NCI-H82 (cell line): ENCODE measurements at regions not wholly inside any gene's neighbourhood (a gene's known extent, or its start where the extent isn't known, plus 50 kb on each side); places are given as distances from the start of the nearest gene placed in this dataset.

Experiments
- DNase-seq: peaks from one replicate; lab custom pipeline; 2025; lab: John Stamatoyannopoulos, UW

- no peak for DNase-seq
These were observed 186.2 kb downstream of the NEDD1 start for GRCh38 chr12:97093187-97093683.

GRCh38 chr12:97097734-97098133 is 190.7 kb downstream of the NEDD1 start:
- no peak for DNase-seq

GRCh38 chr12:97109441-97109840 is 202.4 kb downstream of the NEDD1 start:
- no peak for DNase-seq

- no peak for DNase-seq
These were observed 205.1 kb downstream of the NEDD1 start for GRCh38 chr12:97112136-97112535.

- peak; percentile 19 for DNase-seq
These were observed 211.8 kb downstream of the NEDD1 start for GRCh38 chr12:97118796-97119375.

GRCh38 chr12:97127061-97127460 is 220.0 kb downstream of the NEDD1 start:
- peak; percentile 78 for DNase-seq

- no peak for DNase-seq
These were observed 224.3 kb downstream of the NEDD1 start for GRCh38 chr12:97131220-97131981.

- DNase-seq: no peak
These were observed 225.2 kb downstream of the NEDD1 start for GRCh38 chr12:97132270-97132669.

GRCh38 chr12:97134495-97134894 is 227.4 kb downstream of the NEDD1 start:
- DNase-seq: peak; percentile 4

- DNase-seq: no peak
These were observed 233.3 kb downstream of the NEDD1 start for GRCh38 chr12:97140355-97140754.

- DNase-seq: peak; percentile 75
These were observed 235.8 kb downstream of the NEDD1 start for GRCh38 chr12:97142737-97143410.

- DNase-seq: peak; percentile 76
These were observed 242.0 kb downstream of the NEDD1 start for GRCh38 chr12:97148941-97149559.

- DNase-seq: no peak
These were observed 244.4 kb downstream of the NEDD1 start for GRCh38 chr12:97151481-97151880.

GRCh38 chr12:97159377-97159776 is 252.3 kb downstream of the NEDD1 start:
- DNase-seq: peak; percentile 35

- DNase-seq: no peak
These were observed 253.2 kb downstream of the NEDD1 start for GRCh38 chr12:97160277-97160676.

- DNase-seq: no peak
These were observed 255.1 kb downstream of the NEDD1 start for GRCh38 chr12:97162173-97162572.

GRCh38 chr12:97164936-97165335 is 257.9 kb downstream of the NEDD1 start:
- DNase-seq: no peak

- no peak for DNase-seq
These were observed 260.5 kb downstream of the NEDD1 start for GRCh38 chr12:97167598-97167997.

- DNase-seq: no peak
These were observed 261.7 kb downstream of the NEDD1 start for GRCh38 chr12:97168804-97169203.

- DNase-seq: no peak
These were observed 263.0 kb downstream of the NEDD1 start for GRCh38 chr12:97169889-97170567.

GRCh38 chr12:97173688-97174410 is 266.8 kb downstream of the NEDD1 start:
- DNase-seq: peak; percentile 8
